OCI-LY1 (cell line): ENCODE measurements at regions not wholly inside any gene's neighbourhood (a gene's known extent, or its start where the extent isn't known, plus 50 kb on each side); places are given as distances from the start of the nearest gene placed in this dataset.
A peak's percentile ranks its signal among the peaks of the same experiment; 100 is the strongest.

Source experiments
- H2AFZ ChIP-seq: fragments of 200-600 bp; sonication (generic), shearing (Covaris generic); 2 replicates; pipeline ENCODE4 v1.6.0; 2014; ENCODE audit warnings: antibody characterized with exemption, mild to moderate bottlenecking, low read length
- H3F3A ChIP-seq: fragments of 200-600 bp; sonication (generic), shearing (Covaris generic); 2 replicates; pipeline ENCODE4 v1.6.0; 2014; ENCODE audit warnings: mild to moderate bottlenecking, antibody characterized with exemption, low read length, moderate library complexity; ENCODE audit not compliant: insufficient read depth
- H3K27ac ChIP-seq: fragments of 200-600 bp; sonication (generic); 2 replicates; pipeline ENCODE4 v1.5.1; 2014; ENCODE audit warnings: low read length, mixed run types, mild to moderate bottlenecking, low read depth; ENCODE audit not compliant: poor library complexity, severe bottlenecking
- H3K27me3 ChIP-seq: fragments of 200-600 bp; sonication (generic); 2 replicates; pipeline ENCODE4 v1.6.0; 2014; ENCODE audit warnings: antibody characterized with exemption, mild to moderate bottlenecking, low read length, moderate library complexity; ENCODE audit not compliant: insufficient read depth
- H3K36me3 ChIP-seq: fragments of 200-600 bp; sonication (generic); 2 replicates; pipeline ENCODE4 v1.6.1; 2014; ENCODE audit warnings: mild to moderate bottlenecking, antibody characterized with exemption, low read length, moderate library complexity, mixed read lengths; ENCODE audit not compliant: insufficient read depth
- H3K4me1 ChIP-seq: fragments of 200-600 bp; sonication (generic); 2 replicates; pipeline ENCODE4 v1.5.1; 2014; ENCODE audit warnings: mild to moderate bottlenecking, low read length, moderate library complexity; ENCODE audit not compliant: insufficient read depth, severe bottlenecking
- H3K4me2 ChIP-seq: fragments of 200-600 bp; sonication (generic), shearing (Covaris generic); 2 replicates; pipeline ENCODE4 v1.6.1; 2014; ENCODE audit warnings: low read length
- H3K4me3 ChIP-seq: fragments of 200-600 bp; sonication (generic); 2 replicates; pipeline ENCODE4 v1.5.1; 2014; ENCODE audit warnings: low read length, low read depth, mild to moderate bottlenecking, mixed read lengths; ENCODE audit not compliant: poor library complexity, severe bottlenecking
- H3K79me2 ChIP-seq: fragments of 200-600 bp; shearing (Covaris generic); 2 replicates; pipeline ENCODE4 v1.6.1; 2016; ENCODE audit warnings: mixed run types, low read length, mixed read lengths; ENCODE audit not compliant: insufficient read depth
- H3K9ac ChIP-seq: fragments of 200-600 bp; sonication (generic), shearing (Covaris generic); 2 replicates; pipeline ENCODE4 v1.6.1; 2014; ENCODE audit warnings: mild to moderate bottlenecking, low read length, mixed read lengths
- H3K9me2 ChIP-seq: fragments of 200-600 bp; sonication (generic), shearing (Covaris generic); 2 replicates; pipeline ENCODE4 v1.6.1; 2014; ENCODE audit warnings: low read depth, mild to moderate bottlenecking, low read length, mixed read lengths
- H3K9me3 ChIP-seq: fragments of 200-600 bp; shearing (Covaris generic); 2 replicates; pipeline ENCODE4 v1.6.1; 2014; ENCODE audit warnings: low read length, mixed read lengths
- H4K20me1 ChIP-seq: fragments of 200-600 bp; sonication (generic), shearing (Covaris generic); 2 replicates; pipeline ENCODE4 v1.6.0; 2016; ENCODE audit warnings: mild to moderate bottlenecking, low read length; ENCODE audit not compliant: insufficient read depth
- EZH2 ChIP-seq: fragments of 200-600 bp; sonication (generic), shearing (Covaris generic); IDR thresholded peaks from 2 replicates; pipeline ENCODE4 v1.8.0; 2017; ENCODE audit warnings: borderline replicate concordance, mixed run types, mild to moderate bottlenecking, antibody characterized with exemption, low read length, moderate library complexity, mixed read lengths
- TF ChIP-seq, protein P1 (sequence below): fragments of 200-600 bp; sonication (generic), shearing (Covaris generic); IDR thresholded peaks from 2 replicates; pipeline ENCODE4 v1.5.1; 2017; ENCODE audit warnings: mild to moderate bottlenecking, antibody characterized with exemption, low read length, moderate library complexity, mixed read lengths

DNA sequence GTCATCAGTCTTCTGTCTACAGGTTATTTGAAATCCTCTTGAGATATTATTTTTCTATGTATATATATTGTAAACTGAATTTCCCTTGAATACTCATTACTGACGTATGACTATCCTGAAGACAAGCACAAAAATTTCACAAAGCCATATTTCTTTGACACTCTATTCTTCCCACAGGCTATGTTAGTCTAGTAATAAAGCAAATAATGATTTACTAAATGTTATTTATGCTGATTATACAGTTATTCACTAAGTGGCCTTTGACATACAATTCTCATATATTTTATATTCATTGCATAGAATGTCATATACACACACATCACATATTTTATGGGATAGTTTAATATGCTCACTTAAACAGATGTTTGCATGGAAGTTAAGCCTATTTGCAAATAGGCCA, 793.0 kb upstream of the GRAMD2B start:
- Histone ChIP-seq H3K27ac (no peak overlapping the region), H4K20me1 (no peaks in the 10 kb centered on the region), H3K4me2 (no peak overlapping the region), H3K4me1 (peaks cover 11% of the 10 kb centered on the region), H3K4me3 (no peak overlapping the region), H3F3A (no peaks in the 10 kb centered on the region), H2AFZ (no peak overlapping the region), H3K9me2 (no peaks in the 10 kb centered on the region), H3K9me3 (no peaks in the 10 kb centered on the region), H3K9ac (no peak overlapping the region), H3K27me3 (no peaks in the 10 kb centered on the region), H3K79me2 (no peaks in the 10 kb centered on the region), H3K36me3 (no peaks in the 10 kb centered on the region)
- TF ChIP-seq, protein P1, sequence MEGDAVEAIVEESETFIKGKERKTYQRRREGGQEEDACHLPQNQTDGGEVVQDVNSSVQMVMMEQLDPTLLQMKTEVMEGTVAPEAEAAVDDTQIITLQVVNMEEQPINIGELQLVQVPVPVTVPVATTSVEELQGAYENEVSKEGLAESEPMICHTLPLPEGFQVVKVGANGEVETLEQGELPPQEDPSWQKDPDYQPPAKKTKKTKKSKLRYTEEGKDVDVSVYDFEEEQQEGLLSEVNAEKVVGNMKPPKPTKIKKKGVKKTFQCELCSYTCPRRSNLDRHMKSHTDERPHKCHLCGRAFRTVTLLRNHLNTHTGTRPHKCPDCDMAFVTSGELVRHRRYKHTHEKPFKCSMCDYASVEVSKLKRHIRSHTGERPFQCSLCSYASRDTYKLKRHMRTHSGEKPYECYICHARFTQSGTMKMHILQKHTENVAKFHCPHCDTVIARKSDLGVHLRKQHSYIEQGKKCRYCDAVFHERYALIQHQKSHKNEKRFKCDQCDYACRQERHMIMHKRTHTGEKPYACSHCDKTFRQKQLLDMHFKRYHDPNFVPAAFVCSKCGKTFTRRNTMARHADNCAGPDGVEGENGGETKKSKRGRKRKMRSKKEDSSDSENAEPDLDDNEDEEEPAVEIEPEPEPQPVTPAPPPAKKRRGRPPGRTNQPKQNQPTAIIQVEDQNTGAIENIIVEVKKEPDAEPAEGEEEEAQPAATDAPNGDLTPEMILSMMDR, result no peak
- TF ChIP-seq EZH2, result no peak

DNA sequence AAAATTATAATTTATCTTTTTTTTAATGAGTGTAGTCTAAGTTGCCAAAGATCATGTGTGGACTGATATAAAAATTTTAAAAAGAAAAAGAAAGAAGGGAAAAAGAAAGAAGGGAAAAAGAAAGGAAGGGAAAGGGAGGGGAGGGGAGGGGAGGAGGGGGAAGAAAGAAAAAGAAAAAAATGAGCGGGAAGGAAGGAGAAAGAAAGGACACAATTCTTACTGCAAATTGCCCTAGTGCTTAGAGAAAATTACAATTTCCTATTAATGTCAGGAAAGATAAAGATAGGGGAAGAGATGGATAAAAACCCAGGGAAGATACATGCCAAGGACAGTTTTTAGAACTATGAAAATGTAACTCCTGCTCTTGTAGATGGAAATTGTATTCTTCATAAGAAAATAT, 789.7 kb upstream of the GRAMD2B start:
- Histone ChIP-seq H3K4me2 (no peak overlapping the region), H4K20me1 (no peaks in the 10 kb centered on the region), H3K4me1 (peaks cover 11% of the 10 kb centered on the region), H3K79me2 (no peaks in the 10 kb centered on the region), H3K9me3 (no peaks in the 10 kb centered on the region), H3K9ac (no peak overlapping the region), H3K4me3 (no peak overlapping the region), H3K36me3 (no peaks in the 10 kb centered on the region), H3K27ac (no peak overlapping the region), H3K27me3 (no peaks in the 10 kb centered on the region), H3F3A (no peaks in the 10 kb centered on the region), H3K9me2 (no peaks in the 10 kb centered on the region), H2AFZ (no peak overlapping the region)
- no peak for TF ChIP-seq EZH2
- TF ChIP-seq, protein P1, result no peak

DNA sequence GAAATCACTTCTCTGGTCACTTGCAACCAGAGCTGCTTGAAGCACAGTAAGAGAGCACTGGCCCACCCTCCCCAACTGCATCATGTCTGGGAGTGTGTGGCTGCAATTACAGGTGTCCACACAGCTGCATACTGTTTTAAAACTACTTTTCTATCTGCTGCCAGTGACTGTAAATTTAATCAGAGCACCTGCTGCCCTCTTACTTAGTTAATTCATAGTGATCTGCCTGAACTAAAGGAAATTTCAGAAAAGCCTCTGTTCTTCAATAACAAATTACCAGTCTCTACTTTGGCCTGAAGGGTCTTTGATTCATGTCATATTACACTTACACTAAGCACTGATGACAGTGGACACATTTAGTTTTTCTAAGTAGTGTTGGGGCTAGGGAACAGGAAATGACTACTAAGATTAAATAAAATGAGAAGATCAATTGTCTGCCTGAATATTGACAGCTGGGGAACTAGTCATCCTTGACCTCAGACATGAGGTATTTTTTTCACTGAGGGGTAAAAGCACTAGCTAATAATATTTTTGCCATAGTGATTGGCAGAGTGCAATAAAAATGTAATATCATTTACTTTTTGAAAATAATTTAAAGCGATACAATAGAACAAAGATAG, 788.9 kb upstream of the GRAMD2B start:
- H3K4me3 ChIP-seq, result no peak overlapping the region
- H3K4me2 ChIP-seq, result no peak overlapping the region
- H3K27ac ChIP-seq, result peak overlapping the region; percentile 0
- no peaks in the 10 kb centered on the region for H3K79me2 ChIP-seq
- H3F3A ChIP-seq, result no peaks in the 10 kb centered on the region
- no peaks in the 10 kb centered on the region for H3K27me3 ChIP-seq
- no peak overlapping the region for H3K9ac ChIP-seq
- H3K4me1 ChIP-seq, result peaks cover 11% of the 10 kb centered on the region
- no peaks in the 10 kb centered on the region for H3K36me3 ChIP-seq
- H3K9me2 ChIP-seq, result no peaks in the 10 kb centered on the region
- TF ChIP-seq, protein P1, result no peak
- TF ChIP-seq EZH2, result no peak
- H2AFZ ChIP-seq, result no peak overlapping the region
- no peaks in the 10 kb centered on the region for H3K9me3 ChIP-seq
- no peaks in the 10 kb centered on the region for H4K20me1 ChIP-seq
